SH-SY5Y (cell line): ENCODE measurements at regions not wholly inside any gene's neighbourhood (a gene's known extent, or its start where the extent isn't known, plus 50 kb on each side); places are given as distances from the start of the nearest gene placed in this dataset.

Experiments used
- GATA2 ChIP-seq: IDR thresholded peaks from 2 replicates; pipeline ENCODE4 v1.6.1; 2011; ENCODE audit warnings: mild to moderate bottlenecking, low read depth, low read length
- GATA3 ChIP-seq: IDR thresholded peaks from 2 replicates; pipeline ENCODE4 v1.6.1; 2011; ENCODE audit warnings: low read depth, mild to moderate bottlenecking, low read length, moderate library complexity

GRCh38 chr2:150166313-150167051 is 321.0 kb downstream of the RND3 start:
- TF ChIP-seq GATA3 = no peak
- no peak for TF ChIP-seq GATA2

- TF ChIP-seq GATA3 (no peak), GATA2 (no peak)
Measured at GRCh38 chr2:150165988-150166312, 321.5 kb downstream of the RND3 start.

GRCh38 chr2:150165442-150165841 is 322.0 kb downstream of the RND3 start:
- no peak for TF ChIP-seq GATA3
- TF ChIP-seq GATA2 = no peak

DNA sequence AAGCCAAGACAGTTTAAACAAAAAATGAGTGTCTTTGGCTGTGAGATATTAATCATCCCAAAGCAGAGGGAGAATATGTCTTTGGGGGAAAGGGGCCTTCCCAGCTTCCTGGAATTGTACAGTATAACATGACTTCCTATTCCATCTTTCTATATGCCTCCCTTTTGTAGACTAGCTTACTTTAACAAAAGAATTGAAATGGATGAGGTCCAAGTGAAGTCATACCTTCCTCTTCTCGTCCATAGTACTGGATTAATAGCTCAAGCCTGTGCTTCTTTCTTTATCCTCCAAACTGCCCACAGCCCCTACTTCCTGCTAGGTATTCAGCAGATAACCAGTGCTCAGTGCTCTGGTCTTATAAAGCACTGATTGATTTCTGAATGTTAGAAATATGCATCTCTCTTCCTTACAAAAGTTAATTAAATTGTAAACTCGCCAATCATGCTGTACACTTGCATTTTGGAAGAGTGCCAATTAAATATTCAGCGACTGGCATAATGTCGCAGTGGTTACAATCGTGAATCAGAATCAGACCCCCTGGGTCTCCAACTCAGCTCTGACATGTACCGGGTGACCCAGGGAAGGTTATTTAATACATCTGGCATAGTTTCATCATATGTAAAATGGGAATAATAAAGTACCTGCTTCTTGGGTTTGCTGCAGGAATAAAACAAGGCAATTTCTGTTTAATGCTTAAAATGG is 325.1 kb downstream of the RND3 start:
- peak; percentile 74 for TF ChIP-seq GATA2
- peak; percentile 61; the same call in 1 of the 2 replicates for TF ChIP-seq GATA3

- TF ChIP-seq GATA2 (peak; percentile 4; the same call in 1 of the 2 replicates), GATA3 (no peak)
Measured at GRCh38 chr2:150160058-150160457, 327.4 kb downstream of the RND3 start.

DNA sequence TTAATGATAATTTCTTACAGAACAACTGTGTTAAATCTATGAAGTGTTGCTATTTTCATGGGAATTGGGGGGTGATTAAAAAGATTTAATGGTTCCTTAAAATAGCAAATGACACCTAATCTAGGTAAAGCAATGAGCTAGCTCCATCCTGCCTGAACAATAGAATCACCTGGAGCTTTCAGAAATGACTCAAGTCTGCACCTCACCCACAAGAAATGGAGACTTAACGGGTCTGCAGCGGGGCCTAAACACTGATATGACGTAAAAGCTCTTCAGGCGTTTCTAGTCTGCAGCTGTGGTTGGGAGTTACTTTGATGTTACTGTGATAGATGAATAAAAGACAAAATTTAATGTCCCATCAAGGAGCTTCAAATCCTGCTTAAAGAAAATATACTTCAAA is 328.2 kb downstream of the RND3 start:
- no peak for TF ChIP-seq GATA2
- no peak for TF ChIP-seq GATA3

GRCh38 chr2:150156876-150157275 is 330.6 kb downstream of the RND3 start:
- TF ChIP-seq GATA2 (no peak), GATA3 (no peak)

DNA sequence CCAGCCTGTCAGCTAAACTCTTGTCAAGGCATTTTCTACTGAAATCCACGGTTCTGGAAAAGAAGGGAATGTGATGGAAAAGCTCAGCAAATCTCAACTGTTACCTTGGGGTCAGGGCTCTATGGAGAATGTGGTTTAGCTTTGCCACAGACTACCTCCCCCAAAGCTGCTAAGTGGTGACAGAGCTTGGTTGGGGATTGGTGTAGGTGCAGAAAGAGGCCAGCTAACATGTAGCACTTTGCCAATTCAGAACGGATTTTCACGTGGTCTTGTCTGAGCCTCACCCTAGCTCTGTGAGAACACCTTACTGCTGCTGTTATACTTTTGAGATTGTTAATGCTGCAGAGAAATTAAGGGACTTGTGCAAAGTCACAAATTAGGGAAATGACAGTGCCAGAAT is 331.1 kb downstream of the RND3 start:
- TF ChIP-seq GATA3 = no peak
- TF ChIP-seq GATA2 = no peak

DNA sequence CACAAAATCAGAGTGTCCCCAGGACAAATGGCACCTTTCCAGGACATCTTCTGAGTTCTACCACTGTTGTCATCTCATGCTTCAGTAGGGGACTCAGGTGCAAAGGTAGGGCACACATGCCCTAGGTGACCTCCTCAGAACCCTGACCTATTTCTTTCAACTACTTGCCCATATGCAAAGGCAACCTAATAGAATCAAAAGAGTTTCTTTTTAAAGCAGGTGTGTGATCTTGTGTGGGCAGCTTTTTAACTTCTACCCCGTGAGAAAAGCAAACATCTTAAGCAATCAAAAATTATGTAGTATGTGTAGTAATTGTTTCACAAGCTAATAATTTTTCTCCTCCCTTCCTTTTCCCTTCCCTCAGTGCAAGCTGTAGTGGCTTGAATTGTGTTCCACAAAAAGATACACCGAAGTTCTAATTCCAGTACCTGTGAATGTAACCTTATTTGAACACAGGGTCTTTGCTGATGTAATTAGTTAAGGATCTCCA is 333.1 kb downstream of the RND3 start:
- no peak for TF ChIP-seq GATA2
- TF ChIP-seq GATA3 = no peak

GRCh38 chr2:150153646-150154307 is 333.7 kb downstream of the RND3 start:
- no peak for TF ChIP-seq GATA2

DNA sequence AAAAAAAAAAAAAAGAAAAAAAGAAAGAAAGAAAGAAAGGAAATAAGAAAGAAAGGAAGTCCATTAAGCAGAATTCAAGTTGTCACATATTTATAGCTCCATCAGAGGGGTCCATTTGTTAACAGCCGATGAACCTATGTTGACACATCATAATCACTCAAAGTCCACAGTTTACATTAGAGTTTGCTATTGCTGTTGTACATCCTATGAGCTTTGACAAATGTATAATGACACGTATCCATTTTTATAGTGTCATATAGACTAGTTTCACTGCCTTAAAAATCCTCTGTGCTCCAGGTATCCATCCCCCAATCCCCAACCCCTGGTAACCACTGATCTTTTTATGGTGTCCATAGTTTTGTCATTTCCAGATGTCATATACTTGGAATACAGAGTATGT is 335.2 kb downstream of the RND3 start:
- TF ChIP-seq GATA3 = no peak
- no peak for TF ChIP-seq GATA2

GRCh38 chr2:150150144-150150543 is 337.3 kb downstream of the RND3 start:
- no peak for TF ChIP-seq GATA3

GRCh38 chr2:150147889-150148683 is 339.4 kb downstream of the RND3 start:
- TF ChIP-seq GATA3 (no peak), GATA2 (no peak)

DNA sequence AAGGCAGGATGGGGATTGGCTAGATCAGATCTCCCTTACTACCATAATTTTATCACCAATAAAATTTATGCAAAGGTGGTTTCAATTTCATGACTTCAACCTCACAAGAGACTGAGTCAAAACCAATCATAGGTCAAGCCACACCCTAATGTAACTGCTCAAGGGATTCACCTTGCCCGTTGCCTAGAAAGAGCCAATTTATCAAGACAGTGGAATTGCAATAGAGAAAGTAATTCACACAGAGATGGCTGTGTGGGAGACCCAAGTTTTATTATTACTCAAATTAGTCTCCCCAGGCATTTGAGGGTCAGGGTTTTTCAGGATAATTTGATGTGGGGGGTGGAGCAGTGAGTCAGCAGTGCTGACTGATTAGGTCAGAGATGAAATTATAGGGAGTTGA is 340.6 kb downstream of the RND3 start:
- TF ChIP-seq GATA2 (no peak), GATA3 (no peak)

DNA sequence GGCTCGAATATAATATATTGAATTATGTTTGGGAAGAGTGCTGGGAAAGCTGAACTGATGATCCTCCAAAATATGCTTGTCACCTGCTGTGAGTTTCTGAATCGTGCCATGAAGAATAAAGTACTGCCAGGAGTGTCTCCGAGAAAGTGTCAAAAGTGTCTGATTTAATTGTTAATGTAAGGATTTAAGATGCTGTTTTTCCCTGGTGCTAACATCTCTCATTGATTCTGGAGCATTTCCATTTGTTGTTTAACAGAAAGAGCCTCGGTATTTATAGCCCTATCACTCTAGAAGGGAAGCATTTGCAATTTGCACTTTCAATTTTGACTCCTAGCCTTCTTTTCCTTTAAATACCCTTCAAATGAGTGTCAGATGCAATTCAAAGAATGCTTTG is 342.2 kb downstream of the RND3 start:
- no peak for TF ChIP-seq GATA3
- no peak for TF ChIP-seq GATA2
